H1 (cell line): ENCODE measurements at regions not wholly inside any gene's neighbourhood (a gene's known extent, or its start where the extent isn't known, plus 50 kb on each side); places are given as distances from the start of the nearest gene placed in this dataset.

Source experiments
- ATF3 ChIP-seq: IDR thresholded peaks from 2 replicates; pipeline ENCODE4 v1.6.1; 2011; ENCODE audit warnings: low read depth, mild to moderate bottlenecking, low read length; ENCODE audit not compliant: insufficient read depth
- CBX8 ChIP-seq: fragments of 300-800, 300-1000 bp; sonication (generic); IDR thresholded peaks from 2 replicates; pipeline ENCODE4 v1.7.1; 2016; ENCODE audit warnings: low read depth, low read length, borderline replicate concordance
- CHD7 ChIP-seq: fragments of 300-600 bp; sonication (generic); IDR thresholded peaks from 2 replicates; pipeline ENCODE4 v1.7.1; 2012; ENCODE audit warnings: low read length, moderate library complexity, mild to moderate bottlenecking, inconsistent platforms; ENCODE audit not compliant: insufficient replicate concordance
- POLR2AphosphoS5 ChIP-seq: IDR thresholded peaks from 2 replicates; pipeline ENCODE4 v1.6.1; 2011; ENCODE audit warnings: low read depth, low read length
- RAD21 ChIP-seq, 2 experiments: IDR thresholded peaks in 1 of 2; conservative IDR thresholded peaks in 1 of 2; 2 replicates each; pipeline ENCODE4 v1.6.1; 2011; ENCODE audit warnings: low read depth in 2 of 2, low read length in 2 of 2, improper control_type of control experiment in 1 of 2, inconsistent platforms in 1 of 2, mild to moderate bottlenecking in 1 of 2, moderate library complexity in 1 of 2
- RBBP5 ChIP-seq: IDR thresholded peaks from 2 replicates; pipeline ENCODE4 v1.7.1; 2012; ENCODE audit warnings: low read depth, mild to moderate bottlenecking, inconsistent platforms, low read length, moderate library complexity, borderline replicate concordance
- SIN3A ChIP-seq, 2 experiments: IDR thresholded peaks in 1 of 2; conservative IDR thresholded peaks in 1 of 2; 2 replicates each; pipeline ENCODE4 v1.6.1; 2011 to 2012; ENCODE audit warnings: low read length in 2 of 2, improper control_type of control experiment in 1 of 2, low read depth in 1 of 2, mild to moderate bottlenecking in 1 of 2
- SIRT6 ChIP-seq: IDR thresholded peaks from one replicate; pipeline ENCODE4 v1.7.1; 2012; ENCODE audit warnings: low read length, inconsistent platforms
- SP1 ChIP-seq: IDR thresholded peaks from 2 replicates; pipeline ENCODE4 v1.6.1; 2011; ENCODE audit warnings: low read depth, low read length
- SRF ChIP-seq: IDR thresholded peaks from 2 replicates; pipeline ENCODE4 v1.6.1; 2011; ENCODE audit warnings: mild to moderate bottlenecking, low read depth, low read length, moderate library complexity

GRCh38 chr5:125321654-125322053 lies 575.2 kb upstream of the ZNF608 start (continued):
- TF ChIP-seq CHD7 (no peak), SRF (no peak), POLR2AphosphoS5 (no peak), ATF3 (no peak), SIRT6 (no peak), CBX8 (no peak), SP1 (no peak), RAD21 (IDR thresholded peaks at IDR 0.05 in 1 of 2, conservative IDR thresholded peaks at IDR 0.05 in 1 of 2; ENCODE audit: low read depth in 2 of 2, low read length in 2 of 2) (no peak), SIN3A (conservative IDR thresholded peaks at IDR 0.05 in 1 of 2, IDR thresholded peaks at IDR 0.05 in 1 of 2; ENCODE audit: low read depth in 1 of 2, low read length in 2 of 2) (no peak), RBBP5 (no peak)
